IPS-20b (cell line): ENCODE measurements at regions not wholly inside any gene's neighbourhood (a gene's known extent, or its start where the extent isn't known, plus 50 kb on each side); places are given as distances from the start of the nearest gene placed in this dataset.
"Not testable (repeated sequence)": the region's sequence is repeated elsewhere in the genome, so short reads cannot be mapped to it uniquely, and the experiment has no call there.

Experiments
- H3K27ac ChIP-seq: one replicate; pipeline ENCODE4 v1.5.1; 2013; ENCODE audit warnings: low read length
- H3K27me3 ChIP-seq: 2 replicates; pipeline ENCODE4 v1.6.1; 2013; ENCODE audit warnings: mild to moderate bottlenecking, low read length, inconsistent platforms; ENCODE audit not compliant: insufficient read depth
- H3K36me3 ChIP-seq: 2 replicates; pipeline ENCODE4 v1.6.1; 2013; ENCODE audit warnings: low read depth, mild to moderate bottlenecking, inconsistent platforms, low read length, moderate library complexity; ENCODE audit not compliant: insufficient read depth
- H3K4me1 ChIP-seq: 2 replicates; pipeline ENCODE4 v1.6.1; 2013; ENCODE audit warnings: mild to moderate bottlenecking, control low read depth, inconsistent platforms, low read length, moderate library complexity; ENCODE audit not compliant: insufficient read depth
- H3K4me3 ChIP-seq: 2 replicates; pipeline ENCODE4 v1.5.1; 2013; ENCODE audit warnings: mild to moderate bottlenecking, low read length, inconsistent platforms
- H3K9ac ChIP-seq: 2 replicates; pipeline ENCODE4 v1.6.1; 2013; ENCODE audit warnings: low read depth, mild to moderate bottlenecking, inconsistent platforms, low read length, moderate library complexity
- H3K9me3 ChIP-seq: 2 replicates; pipeline ENCODE4 v1.6.1; 2013; ENCODE audit warnings: mild to moderate bottlenecking, low read depth, low read length, inconsistent platforms; ENCODE audit not compliant: insufficient read depth

- H3K27me3 ChIP-seq, H3K36me3 ChIP-seq, H3K4me1 ChIP-seq, H3K4me3 ChIP-seq, H3K27ac ChIP-seq, H3K9ac ChIP-seq: not testable (repeated sequence)
- peaks cover 11% of the 10 kb centered on the region; the same call in 1 of the 2 replicates for H3K9me3 ChIP-seq
Observed at GRCh38 chr3:159756279-159757207, 232.1 kb upstream of the IL12A start.

DNA sequence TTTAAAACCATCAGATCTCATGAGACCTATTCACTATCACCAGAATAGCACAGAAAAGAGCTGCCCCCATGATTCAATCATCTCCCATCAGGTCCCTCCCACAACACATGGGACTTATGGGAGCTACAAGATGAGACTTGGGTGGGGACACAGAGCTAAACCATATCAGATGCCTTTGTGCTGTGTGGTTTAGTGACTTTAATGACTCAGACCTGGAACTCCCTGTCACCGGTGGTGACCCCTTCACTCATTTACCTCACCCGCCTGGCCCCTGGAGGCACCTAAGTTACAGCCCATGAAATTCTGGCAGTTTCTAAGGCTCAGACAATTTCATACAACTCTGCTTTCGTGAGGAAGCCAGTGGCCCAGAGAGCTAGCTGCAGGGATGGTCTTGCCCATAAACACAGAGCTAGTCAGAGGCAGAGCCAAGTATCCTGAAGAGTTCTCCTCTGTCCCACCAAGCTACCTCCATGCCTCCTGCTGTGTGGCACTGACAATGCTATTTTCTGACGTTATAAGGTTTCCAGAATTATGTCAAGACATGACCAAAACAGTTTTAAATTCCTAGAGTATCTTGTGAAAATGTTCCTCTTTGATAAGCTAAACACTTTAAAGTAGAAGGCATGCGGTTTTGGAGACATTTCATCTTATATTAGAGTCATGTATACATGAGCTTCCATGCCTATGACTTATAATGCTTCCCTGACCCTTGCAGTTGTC lies 231.1 kb upstream of the IL12A start:
- Histone ChIP-seq H3K36me3 (no peaks in the 10 kb centered on the region), H3K27me3 (peaks cover 7% of the 10 kb centered on the region; the same call in 1 of the 2 replicates), H3K4me3 (no peak overlapping the region), H3K27ac (no peak overlapping the region), H3K4me1 (peaks cover 13% of the 10 kb centered on the region), H3K9me3 (peaks cover 11% of the 10 kb centered on the region; the same call in 1 of the 2 replicates), H3K9ac (no peak overlapping the region)

GRCh38 chr3:159760046-159760445 lies 228.6 kb upstream of the IL12A start:
- Histone ChIP-seq H3K4me1 (peaks cover 13% of the 10 kb centered on the region), H3K9me3 (peaks cover 8% of the 10 kb centered on the region; the same call in 1 of the 2 replicates), H3K4me3 (no peak overlapping the region), H3K27me3 (peaks cover 13% of the 10 kb centered on the region; the same call in 1 of the 2 replicates), H3K27ac (no peak overlapping the region), H3K9ac (no peak overlapping the region), H3K36me3 (no peaks in the 10 kb centered on the region)

- Histone ChIP-seq H3K27ac (no peak overlapping the region), H3K4me1 (peaks cover 19% of the 10 kb centered on the region), H3K27me3 (peaks cover 26% of the 10 kb centered on the region; the same call in 1 of the 2 replicates), H3K4me3 (no peak overlapping the region), H3K9me3 (no peaks in the 10 kb centered on the region), H3K9ac (no peak overlapping the region), H3K36me3 (no peaks in the 10 kb centered on the region)
Observed at GRCh38 chr3:159761369-159761768, 227.3 kb upstream of the IL12A start.

DNA sequence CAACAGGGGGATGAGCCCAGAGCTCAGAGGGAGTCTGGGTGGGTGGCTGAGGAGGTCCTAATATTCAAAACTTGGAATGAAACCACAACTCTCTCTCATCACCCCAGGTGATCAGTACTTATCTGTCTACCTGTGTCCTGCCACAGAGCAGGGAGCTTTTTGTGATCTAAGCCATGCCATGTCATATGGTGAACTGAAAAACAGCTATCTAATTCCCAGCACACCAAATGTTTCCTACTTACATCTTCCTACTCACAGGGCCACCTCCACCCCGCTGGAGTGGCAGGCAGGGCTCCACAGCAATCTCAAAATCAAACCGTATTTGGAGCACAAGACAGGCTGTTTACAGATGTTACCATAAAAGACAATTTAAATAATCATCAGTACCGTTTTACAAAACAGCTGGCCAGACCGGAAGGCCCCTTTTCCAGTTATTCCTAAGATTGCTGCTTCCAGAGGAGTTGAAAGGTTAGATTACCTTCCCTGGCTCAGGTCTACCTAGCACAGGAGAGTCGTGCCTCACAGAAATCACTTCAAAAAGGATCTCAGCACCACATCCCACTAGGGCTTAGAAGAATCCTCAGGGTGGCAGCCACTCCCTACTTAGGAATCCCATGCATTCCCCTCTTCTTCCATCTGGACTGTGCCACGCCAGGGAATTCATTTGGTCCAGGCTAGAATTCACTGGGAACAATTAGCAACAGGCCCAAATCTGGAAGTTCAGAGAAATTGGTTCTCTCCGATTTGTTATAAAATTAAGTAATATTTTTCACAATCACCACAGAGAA lies 226.6 kb upstream of the IL12A start:
- Histone ChIP-seq H3K9me3 (no peaks in the 10 kb centered on the region), H3K4me3 (peak overlapping the region; percentile 90), H3K9ac (peak overlapping the region; percentile 86; the same call in 1 of the 2 replicates), H3K4me1 (peaks cover 23% of the 10 kb centered on the region), H3K27ac (no peak overlapping the region), H3K36me3 (no peaks in the 10 kb centered on the region), H3K27me3 (peaks cover 26% of the 10 kb centered on the region; the same call in 1 of the 2 replicates)

GRCh38 chr3:159763011-159763601 lies 225.5 kb upstream of the IL12A start:
- Histone ChIP-seq H3K27ac (peak overlapping the region; percentile 10), H3K9me3 (no peaks in the 10 kb centered on the region), H3K4me3 (peak overlapping the region; percentile 90), H3K9ac (peak overlapping the region; percentile 86; the same call in 1 of the 2 replicates), H3K36me3 (no peaks in the 10 kb centered on the region), H3K4me1 (peaks cover 23% of the 10 kb centered on the region), H3K27me3 (peaks cover 26% of the 10 kb centered on the region; the same call in 1 of the 2 replicates)

DNA sequence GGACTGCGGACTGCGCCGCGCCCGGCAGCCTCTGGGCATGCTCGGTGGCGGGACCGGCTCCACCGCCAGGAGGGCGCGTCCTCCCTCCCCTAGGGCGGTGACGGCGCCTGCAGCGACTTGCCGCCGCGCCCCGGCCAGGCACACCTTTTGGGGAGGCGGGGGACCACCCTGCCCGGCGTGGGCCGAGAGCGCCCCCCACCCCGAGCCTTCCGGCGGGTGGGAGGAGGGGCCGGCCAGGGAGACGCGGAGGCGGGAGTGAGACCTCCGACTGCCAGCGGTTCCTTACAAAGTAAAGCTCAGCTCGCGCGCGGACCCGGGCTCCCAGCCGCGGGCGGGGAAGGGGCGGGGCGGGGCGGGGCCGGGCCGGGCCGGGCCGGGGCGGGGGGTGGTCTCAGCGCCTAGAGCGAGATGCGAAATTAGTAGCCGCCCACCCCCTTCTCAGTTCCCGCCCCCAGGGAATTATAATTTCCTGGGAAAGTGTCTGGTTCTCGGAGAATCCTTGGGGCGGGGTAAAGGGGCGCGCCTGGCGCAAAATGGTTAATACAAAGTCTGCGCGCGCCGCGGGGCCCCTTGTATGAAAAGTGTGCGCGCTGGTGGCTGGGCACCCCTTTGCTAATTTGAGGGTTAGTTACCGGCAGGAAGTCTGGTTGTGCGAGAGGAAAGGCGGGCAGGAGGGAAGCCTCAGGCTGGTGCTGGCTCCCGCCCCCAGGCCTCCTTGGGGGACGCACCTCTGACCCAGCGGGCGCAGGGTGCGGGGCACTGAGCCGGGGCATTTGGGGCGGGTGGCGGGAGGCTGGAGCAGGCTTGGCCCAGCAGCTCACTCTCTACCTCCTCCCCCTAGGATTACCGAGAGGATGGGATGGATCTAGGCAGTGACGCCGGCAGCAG lies 224.8 kb upstream of the IL12A start:
- Histone ChIP-seq H3K27ac (no peak overlapping the region), H3K27me3 (peaks cover 26% of the 10 kb centered on the region; the same call in 1 of the 2 replicates), H3K9me3 (no peaks in the 10 kb centered on the region), H3K4me1 (peaks cover 23% of the 10 kb centered on the region), H3K36me3 (no peaks in the 10 kb centered on the region), H3K4me3 (peak overlapping the region; percentile 94), H3K9ac (peak overlapping the region; percentile 86; the same call in 1 of the 2 replicates)

DNA sequence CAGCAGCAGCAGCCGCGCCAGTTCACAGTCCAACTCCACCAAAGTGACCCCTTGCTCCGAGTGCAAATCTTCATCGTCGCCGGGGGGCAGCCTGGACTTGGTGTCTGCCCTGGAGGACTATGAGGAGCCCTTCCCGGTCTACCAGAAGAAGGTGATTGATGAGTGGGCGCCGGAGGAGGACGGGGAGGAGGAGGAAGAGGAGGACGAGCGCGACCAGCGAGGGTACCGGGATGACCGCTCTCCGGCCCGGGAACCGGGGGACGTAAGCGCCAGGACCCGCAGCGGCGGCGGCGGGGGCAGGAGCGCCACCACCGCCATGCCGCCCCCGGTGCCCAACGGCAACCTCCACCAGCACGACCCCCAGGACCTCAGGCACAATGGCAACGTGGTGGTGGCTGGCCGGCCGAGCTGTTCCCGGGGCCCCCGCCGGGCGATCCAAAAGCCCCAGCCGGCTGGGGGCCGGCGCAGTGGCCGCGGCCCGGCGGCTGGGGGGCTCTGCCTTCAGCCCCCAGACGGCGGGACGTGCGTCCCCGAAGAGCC lies 224.1 kb upstream of the IL12A start:
- Histone ChIP-seq H3K27me3 (peaks cover 26% of the 10 kb centered on the region; the same call in 1 of the 2 replicates), H3K4me3 (peak overlapping the region; percentile 94), H3K9me3 (no peaks in the 10 kb centered on the region), H3K36me3 (no peaks in the 10 kb centered on the region), H3K4me1 (peaks cover 23% of the 10 kb centered on the region), H3K27ac (no peak overlapping the region), H3K9ac (peak overlapping the region; percentile 75; the same call in 1 of the 2 replicates)

DNA sequence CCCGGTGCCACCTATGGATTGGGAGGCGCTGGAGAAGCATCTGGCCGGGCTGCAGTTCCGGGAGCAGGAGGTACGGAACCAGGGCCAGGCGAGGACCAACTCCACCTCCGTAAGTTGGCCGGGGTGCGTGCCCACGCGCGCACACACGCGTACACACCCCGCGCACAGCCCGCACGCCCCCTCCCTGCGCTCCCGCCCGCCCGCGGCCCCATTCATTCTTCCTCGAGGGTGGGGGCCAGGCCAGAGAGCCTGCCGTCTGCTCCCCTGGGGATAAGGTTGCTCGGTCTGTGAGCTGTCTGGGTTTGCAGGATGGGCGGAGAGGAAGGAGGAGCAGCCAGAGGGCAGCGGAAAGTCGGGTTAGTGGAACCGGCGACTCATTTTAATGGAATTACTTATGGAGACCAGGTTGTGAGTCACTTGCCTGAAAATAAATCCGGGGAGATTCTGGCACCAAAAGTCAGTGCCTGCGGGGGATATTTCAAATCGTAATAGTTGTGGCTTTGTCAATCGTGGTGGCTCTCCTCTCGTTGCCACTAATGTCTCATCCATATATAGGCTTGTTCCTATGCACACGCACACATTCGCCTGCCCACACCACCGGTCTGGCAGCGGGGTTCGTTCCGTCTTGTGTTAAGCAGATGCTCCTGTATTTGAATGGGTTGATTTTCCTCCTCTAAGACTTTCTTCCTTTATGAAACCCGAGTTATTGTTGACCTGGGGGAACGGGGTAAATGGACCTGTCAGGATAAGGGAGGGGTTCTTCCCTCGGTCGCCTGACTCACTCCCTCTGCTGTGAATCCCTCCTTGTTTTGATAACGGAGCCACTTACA lies 223.4 kb upstream of the IL12A start:
- Histone ChIP-seq H3K36me3 (no peaks in the 10 kb centered on the region), H3K4me1 (peaks cover 23% of the 10 kb centered on the region), H3K4me3 (peak overlapping the region; percentile 94), H3K27me3 (peaks cover 26% of the 10 kb centered on the region; the same call in 1 of the 2 replicates), H3K9ac (peak overlapping the region; percentile 75; the same call in 1 of the 2 replicates), H3K27ac (no peak overlapping the region), H3K9me3 (no peaks in the 10 kb centered on the region)
